HL-60 (cell line): ENCODE measurements at regions not wholly inside any gene's neighbourhood (a gene's known extent, or its start where the extent isn't known, plus 50 kb on each side); places are given as distances from the start of the nearest gene placed in this dataset.

Source experiments
- DNase-seq, 2 experiments: peaks; one replicate each; pipeline ENCODE4 v3.0.0-alpha.2; 2010 to 2020; ENCODE audit warnings: low read depth in 1 of 2, low spot score in 1 of 2
- H3K27ac ChIP-seq: fragments of 250-450 bp; sonication (Bioruptor Pico); replicated peaks from 2 replicates; pipeline ENCODE4 v1.5.1; 2020; ENCODE audit warnings: mild to moderate bottlenecking, moderate library complexity
- H3K27me3 ChIP-seq: fragments of 250-450 bp; sonication (Bioruptor Pico); 2 replicates; pipeline ENCODE4 v1.5.1; 2021; ENCODE audit warnings: mild to moderate bottlenecking, moderate library complexity; ENCODE audit not compliant: insufficient read depth, poor library complexity, severe bottlenecking
- H3K4me3 ChIP-seq: replicated peaks from 2 replicates; pipeline ENCODE4 v1.5.1; 2011; ENCODE audit warnings: mild to moderate bottlenecking, control low read depth, low read length; ENCODE audit not compliant: insufficient read depth
- GABPA ChIP-seq: IDR thresholded peaks from 2 replicates; pipeline ENCODE4 v1.6.1; 2012; ENCODE audit warnings: low read depth
- POLR2AphosphoS5 ChIP-seq: IDR thresholded peaks from 2 replicates; pipeline ENCODE4 v1.6.1; 2012; ENCODE audit warnings: low read depth
- SPI1 ChIP-seq: IDR thresholded peaks from 2 replicates; pipeline ENCODE4 v1.6.1; 2012; ENCODE audit warnings: low read depth, mild to moderate bottlenecking, borderline replicate concordance
- TF ChIP-seq, protein P1 (sequence below): IDR thresholded peaks from one replicate; pipeline ENCODE4 v1.5.1; 2011; ENCODE audit warnings: low read length, control low read depth, inconsistent platforms; ENCODE audit not compliant: insufficient read depth
- TF ChIP-seq, protein P2 (sequence below): IDR thresholded peaks from 2 replicates; pipeline ENCODE4 v1.6.1; 2012; ENCODE audit warnings: low read depth; ENCODE audit not compliant: insufficient replicate concordance

DNA sequence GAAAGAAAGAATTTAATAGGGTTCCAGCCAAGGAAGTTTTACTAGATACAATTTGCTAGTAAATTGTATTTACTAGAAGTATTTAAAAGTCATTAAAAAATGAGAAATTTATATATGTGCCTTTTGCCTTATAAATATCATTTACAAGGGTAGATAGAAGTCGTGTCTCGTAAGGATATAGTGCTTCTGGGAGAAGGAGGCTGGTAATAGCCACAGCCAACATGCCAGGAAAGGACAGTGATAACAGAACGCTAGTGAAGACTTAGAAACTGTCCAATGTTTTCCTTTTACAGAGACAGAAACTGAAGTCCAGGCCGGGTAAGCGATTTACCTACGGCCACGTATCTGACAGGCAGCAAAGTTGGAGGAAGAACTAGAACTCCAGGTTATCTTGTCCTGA lies 113.5 kb upstream of the LRRN1 start:
- no peak for TF ChIP-seq SPI1
- TF ChIP-seq POLR2AphosphoS5 = no peak
- TF ChIP-seq, protein P1, sequence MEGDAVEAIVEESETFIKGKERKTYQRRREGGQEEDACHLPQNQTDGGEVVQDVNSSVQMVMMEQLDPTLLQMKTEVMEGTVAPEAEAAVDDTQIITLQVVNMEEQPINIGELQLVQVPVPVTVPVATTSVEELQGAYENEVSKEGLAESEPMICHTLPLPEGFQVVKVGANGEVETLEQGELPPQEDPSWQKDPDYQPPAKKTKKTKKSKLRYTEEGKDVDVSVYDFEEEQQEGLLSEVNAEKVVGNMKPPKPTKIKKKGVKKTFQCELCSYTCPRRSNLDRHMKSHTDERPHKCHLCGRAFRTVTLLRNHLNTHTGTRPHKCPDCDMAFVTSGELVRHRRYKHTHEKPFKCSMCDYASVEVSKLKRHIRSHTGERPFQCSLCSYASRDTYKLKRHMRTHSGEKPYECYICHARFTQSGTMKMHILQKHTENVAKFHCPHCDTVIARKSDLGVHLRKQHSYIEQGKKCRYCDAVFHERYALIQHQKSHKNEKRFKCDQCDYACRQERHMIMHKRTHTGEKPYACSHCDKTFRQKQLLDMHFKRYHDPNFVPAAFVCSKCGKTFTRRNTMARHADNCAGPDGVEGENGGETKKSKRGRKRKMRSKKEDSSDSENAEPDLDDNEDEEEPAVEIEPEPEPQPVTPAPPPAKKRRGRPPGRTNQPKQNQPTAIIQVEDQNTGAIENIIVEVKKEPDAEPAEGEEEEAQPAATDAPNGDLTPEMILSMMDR = no peak
- TF ChIP-seq, protein P2, sequence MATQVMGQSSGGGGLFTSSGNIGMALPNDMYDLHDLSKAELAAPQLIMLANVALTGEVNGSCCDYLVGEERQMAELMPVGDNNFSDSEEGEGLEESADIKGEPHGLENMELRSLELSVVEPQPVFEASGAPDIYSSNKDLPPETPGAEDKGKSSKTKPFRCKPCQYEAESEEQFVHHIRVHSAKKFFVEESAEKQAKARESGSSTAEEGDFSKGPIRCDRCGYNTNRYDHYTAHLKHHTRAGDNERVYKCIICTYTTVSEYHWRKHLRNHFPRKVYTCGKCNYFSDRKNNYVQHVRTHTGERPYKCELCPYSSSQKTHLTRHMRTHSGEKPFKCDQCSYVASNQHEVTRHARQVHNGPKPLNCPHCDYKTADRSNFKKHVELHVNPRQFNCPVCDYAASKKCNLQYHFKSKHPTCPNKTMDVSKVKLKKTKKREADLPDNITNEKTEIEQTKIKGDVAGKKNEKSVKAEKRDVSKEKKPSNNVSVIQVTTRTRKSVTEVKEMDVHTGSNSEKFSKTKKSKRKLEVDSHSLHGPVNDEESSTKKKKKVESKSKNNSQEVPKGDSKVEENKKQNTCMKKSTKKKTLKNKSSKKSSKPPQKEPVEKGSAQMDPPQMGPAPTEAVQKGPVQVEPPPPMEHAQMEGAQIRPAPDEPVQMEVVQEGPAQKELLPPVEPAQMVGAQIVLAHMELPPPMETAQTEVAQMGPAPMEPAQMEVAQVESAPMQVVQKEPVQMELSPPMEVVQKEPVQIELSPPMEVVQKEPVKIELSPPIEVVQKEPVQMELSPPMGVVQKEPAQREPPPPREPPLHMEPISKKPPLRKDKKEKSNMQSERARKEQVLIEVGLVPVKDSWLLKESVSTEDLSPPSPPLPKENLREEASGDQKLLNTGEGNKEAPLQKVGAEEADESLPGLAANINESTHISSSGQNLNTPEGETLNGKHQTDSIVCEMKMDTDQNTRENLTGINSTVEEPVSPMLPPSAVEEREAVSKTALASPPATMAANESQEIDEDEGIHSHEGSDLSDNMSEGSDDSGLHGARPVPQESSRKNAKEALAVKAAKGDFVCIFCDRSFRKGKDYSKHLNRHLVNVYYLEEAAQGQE = no peak
- TF ChIP-seq GABPA = no peak
- no peak for DNase-seq
- Histone ChIP-seq H3K27ac (no peak overlapping the region), H3K4me3 (no peak overlapping the region), H3K27me3 (no peaks in the 10 kb centered on the region)

DNA sequence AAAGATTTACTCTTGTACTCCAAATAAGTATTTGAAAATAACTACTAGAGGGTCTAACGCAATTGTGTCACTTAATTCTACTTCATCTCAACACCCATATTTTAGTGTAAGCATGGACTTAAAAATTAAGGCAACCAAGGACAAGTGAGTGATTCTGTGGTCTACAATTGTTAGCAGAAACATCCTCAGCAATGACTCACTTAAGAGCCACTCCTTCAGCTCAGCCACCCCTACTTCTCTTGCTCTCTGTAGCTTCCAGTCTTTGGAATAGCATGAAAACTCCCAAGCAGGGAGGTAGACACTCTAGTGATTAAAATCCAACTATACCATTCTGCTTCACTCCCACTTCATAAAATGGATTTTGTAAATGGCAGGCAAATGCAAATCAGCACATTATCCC lies 116.0 kb upstream of the LRRN1 start:
- Histone ChIP-seq H3K27me3 (no peaks in the 10 kb centered on the region), H3K4me3 (no peak overlapping the region), H3K27ac (no peak overlapping the region)
- no peak for DNase-seq
- no peak for TF ChIP-seq GABPA
- TF ChIP-seq, protein P1 = no peak
- TF ChIP-seq SPI1 = no peak
- no peak for TF ChIP-seq POLR2AphosphoS5
- TF ChIP-seq, protein P2 = no peak

DNA sequence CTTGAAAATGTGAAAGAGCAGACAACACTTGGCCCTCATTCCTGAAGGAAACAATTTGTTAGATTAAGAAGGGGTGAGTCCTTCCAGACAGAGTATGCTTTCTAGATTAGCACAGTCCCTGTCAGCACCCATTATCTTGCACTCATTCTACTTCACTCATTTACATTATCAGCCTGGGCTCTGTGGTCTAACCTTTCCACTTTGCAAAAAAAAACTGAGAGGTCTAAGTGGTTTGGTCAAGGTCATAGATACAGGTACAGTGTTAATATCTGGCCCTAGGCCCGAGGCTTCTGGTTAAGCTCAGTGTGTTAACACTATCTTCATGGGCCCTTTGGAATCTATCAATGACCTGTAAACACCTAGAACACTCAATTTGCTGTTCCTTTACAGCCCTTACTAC lies 123.4 kb upstream of the LRRN1 start:
- DNase-seq = no peak
- TF ChIP-seq, protein P1 = no peak
- TF ChIP-seq POLR2AphosphoS5 = no peak
- TF ChIP-seq, protein P2 = no peak
- TF ChIP-seq GABPA = no peak
- no peak for TF ChIP-seq SPI1
- Histone ChIP-seq H3K4me3 (no peak overlapping the region), H3K27ac (no peak overlapping the region), H3K27me3 (no peaks in the 10 kb centered on the region)
